Muscle layer of duodenum (tissue), 2 donors: ENCODE measurements at regions not wholly inside any gene's neighbourhood (a gene's known extent, or its start where the extent isn't known, plus 50 kb on each side); places are given as distances from the start of the nearest gene placed in this dataset.

Source experiments
- H3K27ac ChIP-seq: one replicate; pipeline ENCODE4 v1.7.0; 2013; ENCODE audit warnings: mild to moderate bottlenecking, low read length
- H3K27me3 ChIP-seq: one replicate; pipeline ENCODE4 v1.7.0; 2013; ENCODE audit warnings: low read depth, mild to moderate bottlenecking, control low read depth, low read length
- H3K36me3 ChIP-seq, 2 donors: one replicate each; pipeline ENCODE4 v1.7.0; 2013; ENCODE audit warnings: low read length in 2 of 2, control low read depth in 1 of 2, mild to moderate bottlenecking in 1 of 2; ENCODE audit not compliant: insufficient read depth in 2 of 2, control insufficient read depth in 1 of 2
- H3K4me1 ChIP-seq, 2 donors: one replicate each; pipeline ENCODE4 v1.7.0; 2013; ENCODE audit warnings: low read length in 2 of 2, mild to moderate bottlenecking in 2 of 2, control low read depth in 1 of 2, moderate library complexity in 1 of 2; ENCODE audit not compliant: insufficient read depth in 2 of 2, control insufficient read depth in 1 of 2
- H3K4me3 ChIP-seq, 2 donors: one replicate each; pipeline ENCODE4 v1.7.0; 2013; ENCODE audit warnings: low read length in 2 of 2, low read depth in 1 of 2, mild to moderate bottlenecking in 1 of 2
- H3K9me3 ChIP-seq, 2 donors: one replicate each; pipeline ENCODE4 v1.7.0; 2013; ENCODE audit warnings: low read length in 2 of 2, control low read depth in 1 of 2, mild to moderate bottlenecking in 1 of 2; ENCODE audit not compliant: control insufficient read depth in 1 of 2
- donor health status: healthy.

GRCh38 chr15:94177112-94177511 is 54.2 kb upstream of the MCTP2 start:
- H3K27ac ChIP-seq, result no peak overlapping the region
- H3K4me1 ChIP-seq, result no peaks in the 10 kb centered on the region
- H3K4me3 ChIP-seq, result no peak overlapping the region
- H3K36me3 ChIP-seq, result no peaks in the 10 kb centered on the region
- H3K9me3 ChIP-seq, result no peaks in the 10 kb centered on the region
- no peaks in the 10 kb centered on the region for H3K27me3 ChIP-seq

GRCh38 chr15:94175420-94175819 is 55.9 kb upstream of the MCTP2 start:
- H3K36me3 ChIP-seq, result no peaks in the 10 kb centered on the region

GRCh38 chr15:94174399-94174802 is 57.0 kb upstream of the MCTP2 start:
- H3K27me3 ChIP-seq, result no peaks in the 10 kb centered on the region
- H3K9me3 ChIP-seq, result no peaks in the 10 kb centered on the region
- H3K27ac ChIP-seq, result no peak overlapping the region
- no peak overlapping the region for H3K4me3 ChIP-seq
- no peaks in the 10 kb centered on the region for H3K36me3 ChIP-seq
- no peaks in the 10 kb centered on the region for H3K4me1 ChIP-seq

More at GRCh38 chr15:94175420-94175819, 55.9 kb upstream of the MCTP2 start:
- Histone ChIP-seq H3K27me3 (no peaks in the 10 kb centered on the region), H3K4me1 (no peaks in the 10 kb centered on the region), H3K4me3 (no peak overlapping the region), H3K27ac (no peak overlapping the region), H3K9me3 (no peaks in the 10 kb centered on the region)

- Histone ChIP-seq H3K36me3 (no peaks in the 10 kb centered on the region), H3K9me3 (no peaks in the 10 kb centered on the region), H3K4me1 (no peaks in the 10 kb centered on the region), H3K27me3 (no peaks in the 10 kb centered on the region), H3K4me3 (no peak overlapping the region), H3K27ac (no peak overlapping the region)
These were observed 63.1 kb upstream of the MCTP2 start for GRCh38 chr15:94168250-94168649.

GRCh38 chr15:94164971-94165370 is 66.4 kb upstream of the MCTP2 start:
- Histone ChIP-seq H3K9me3 (no peaks in the 10 kb centered on the region), H3K4me1 (no peaks in the 10 kb centered on the region), H3K4me3 (no peak overlapping the region), H3K36me3 (no peaks in the 10 kb centered on the region), H3K27ac (no peak overlapping the region), H3K27me3 (no peaks in the 10 kb centered on the region)

GRCh38 chr15:94164202-94164807 is 67.1 kb upstream of the MCTP2 start:
- no peak overlapping the region for H3K4me3 ChIP-seq
- H3K27ac ChIP-seq, result no peak overlapping the region
- H3K4me1 ChIP-seq, result no peaks in the 10 kb centered on the region
- H3K36me3 ChIP-seq, result no peaks in the 10 kb centered on the region
- H3K9me3 ChIP-seq, result no peaks in the 10 kb centered on the region
- no peaks in the 10 kb centered on the region for H3K27me3 ChIP-seq

- no peaks in the 10 kb centered on the region for H3K4me1 ChIP-seq
- no peaks in the 10 kb centered on the region for H3K9me3 ChIP-seq
- no peak overlapping the region for H3K4me3 ChIP-seq
- H3K27ac ChIP-seq, result no peak overlapping the region
- no peaks in the 10 kb centered on the region for H3K27me3 ChIP-seq
- no peaks in the 10 kb centered on the region for H3K36me3 ChIP-seq
These were observed 68.4 kb upstream of the MCTP2 start for GRCh38 chr15:94162939-94163338.

- H3K4me1 ChIP-seq, result no peaks in the 10 kb centered on the region
- H3K36me3 ChIP-seq, result no peaks in the 10 kb centered on the region
- H3K9me3 ChIP-seq, result no peaks in the 10 kb centered on the region
- H3K27me3 ChIP-seq, result no peaks in the 10 kb centered on the region
- H3K27ac ChIP-seq, result no peak overlapping the region
- H3K4me3 ChIP-seq, result no peak overlapping the region
These were observed 77.1 kb upstream of the MCTP2 start for GRCh38 chr15:94154255-94154654.

GRCh38 chr15:94145046-94145445 is 86.3 kb upstream of the MCTP2 start:
- H3K27ac ChIP-seq, result no peak overlapping the region
- no peaks in the 10 kb centered on the region for H3K9me3 ChIP-seq
- H3K4me1 ChIP-seq, result no peaks in the 10 kb centered on the region
- no peak overlapping the region for H3K4me3 ChIP-seq
- H3K27me3 ChIP-seq, result no peaks in the 10 kb centered on the region
- no peaks in the 10 kb centered on the region for H3K36me3 ChIP-seq

- H3K4me3 ChIP-seq, result no peak overlapping the region
These were observed 89.6 kb upstream of the MCTP2 start for GRCh38 chr15:94141802-94142201.

GRCh38 chr15:94135486-94136147 is 95.7 kb upstream of the MCTP2 start:
- Histone ChIP-seq H3K9me3 (peaks cover 0 to 6% of the 10 kb centered on the region in 2 donors), H3K27me3 (no peaks in the 10 kb centered on the region), H3K36me3 (no peaks in the 10 kb centered on the region), H3K27ac (no peak overlapping the region), H3K4me3 (no peak overlapping the region), H3K4me1 (no peaks in the 10 kb centered on the region)

More at GRCh38 chr15:94141802-94142201, 89.6 kb upstream of the MCTP2 start:
- Histone ChIP-seq H3K36me3 (no peaks in the 10 kb centered on the region), H3K27ac (no peak overlapping the region), H3K4me1 (no peaks in the 10 kb centered on the region), H3K9me3 (no peaks in the 10 kb centered on the region), H3K27me3 (no peaks in the 10 kb centered on the region)

- H3K27me3 ChIP-seq, result no peaks in the 10 kb centered on the region
- no peak overlapping the region for H3K4me3 ChIP-seq
- peaks cover 0 to 6% of the 10 kb centered on the region in 2 donors for H3K9me3 ChIP-seq
- no peak overlapping the region for H3K27ac ChIP-seq
- no peaks in the 10 kb centered on the region for H3K36me3 ChIP-seq
- H3K4me1 ChIP-seq, result no peaks in the 10 kb centered on the region
These were observed 99.5 kb upstream of the MCTP2 start for GRCh38 chr15:94131875-94132274.
